Loucy (cell line): ENCODE measurements at regions not wholly inside any gene's neighbourhood (a gene's known extent, or its start where the extent isn't known, plus 50 kb on each side); places are given as distances from the start of the nearest gene placed in this dataset.

Experiments
- H2AFZ ChIP-seq: fragments of 200-600 bp; sonication (generic); 2 replicates; pipeline ENCODE4 v1.6.0; 2016; ENCODE audit warnings: antibody characterized with exemption, mild to moderate bottlenecking, low read length, moderate library complexity
- H3F3A ChIP-seq: fragments of 200-600 bp; 2 replicates; pipeline ENCODE4 v1.6.0; 2016; ENCODE audit warnings: antibody characterized with exemption, low read depth, mild to moderate bottlenecking
- H3K27me3 ChIP-seq: fragments of 200-600 bp; sonication (generic); 2 replicates; pipeline ENCODE4 v1.6.1; 2014; ENCODE audit warnings: low read length, mild to moderate bottlenecking; ENCODE audit not compliant: insufficient read depth, poor library complexity, severe bottlenecking
- H3K36me3 ChIP-seq: fragments of 200-600 bp; sonication (generic); 2 replicates; pipeline ENCODE4 v1.6.1; 2016; ENCODE audit warnings: low read length; ENCODE audit not compliant: insufficient read depth
- H3K4me1 ChIP-seq: fragments of 200-600 bp; sonication (generic); 2 replicates; pipeline ENCODE4 v1.5.1; 2014; ENCODE audit warnings: low read length, mild to moderate bottlenecking; ENCODE audit not compliant: insufficient read depth, poor library complexity, severe bottlenecking
- H3K4me2 ChIP-seq: fragments of 200-600 bp; sonication (generic); 2 replicates; pipeline ENCODE4 v1.6.0; 2014; ENCODE audit warnings: antibody characterized with exemption, low read length, low read depth, mild to moderate bottlenecking; ENCODE audit not compliant: poor library complexity, severe bottlenecking
- H3K4me3 ChIP-seq: fragments of 200-600 bp; sonication (generic); 2 replicates; pipeline ENCODE4 v1.5.1; 2014; ENCODE audit warnings: low read length, mild to moderate bottlenecking, mixed read lengths; ENCODE audit not compliant: poor library complexity, severe bottlenecking
- H3K79me2 ChIP-seq: fragments of 200-600 bp; sonication (generic); 2 replicates; pipeline ENCODE4 v1.6.1; 2014; ENCODE audit warnings: low read length; ENCODE audit not compliant: insufficient read depth
- H3K9ac ChIP-seq: fragments of 200-600 bp; sonication (generic); 2 replicates; pipeline ENCODE4 v1.6.0; 2014; ENCODE audit warnings: mild to moderate bottlenecking, low read depth, low read length, moderate library complexity; ENCODE audit not compliant: poor library complexity, severe bottlenecking
- H3K9me2 ChIP-seq: fragments of 200-600 bp; sonication (generic); replicated peaks from 2 replicates; pipeline ENCODE4 v1.6.1; 2016; ENCODE audit warnings: low read depth, low read length, mixed read lengths
- H3K9me3 ChIP-seq: fragments of 200-600 bp; sonication (generic); 2 replicates; pipeline ENCODE4 v1.6.1; 2014; ENCODE audit warnings: mild to moderate bottlenecking, antibody characterized with exemption, low read length, low read depth; ENCODE audit not compliant: insufficient read depth
- H4K20me1 ChIP-seq: fragments of 200-600 bp; sonication (generic); 2 replicates; pipeline ENCODE4 v1.6.0; 2014; ENCODE audit warnings: antibody characterized with exemption, low read length, mild to moderate bottlenecking; ENCODE audit not compliant: insufficient read depth, poor library complexity, severe bottlenecking
- CTCF ChIP-seq: fragments of 200-600 bp; sonication (generic); conservative IDR thresholded peaks from 2 replicates; pipeline ENCODE4 v1.5.1; 2014; ENCODE audit warnings: mild to moderate bottlenecking, antibody characterized with exemption, low read length
- EZH2phosphoT487 ChIP-seq: fragments of 200-600 bp; IDR thresholded peaks from 2 replicates; pipeline ENCODE4 v1.6.1; 2018; ENCODE audit warnings: antibody characterized with exemption, mild to moderate bottlenecking, moderate library complexity, borderline replicate concordance

- no peaks in the 10 kb centered on the region for H3K36me3 ChIP-seq
- no peak overlapping the region for H2AFZ ChIP-seq
- no peaks in the 10 kb centered on the region for H3K9me3 ChIP-seq
- no peak overlapping the region for H3K4me3 ChIP-seq
- no peaks in the 10 kb centered on the region for H4K20me1 ChIP-seq
- H3K4me1 ChIP-seq, result no peaks in the 10 kb centered on the region
- no peak overlapping the region for H3K9ac ChIP-seq
- no peaks in the 10 kb centered on the region for H3K27me3 ChIP-seq
- H3F3A ChIP-seq, result no peaks in the 10 kb centered on the region
- no peaks in the 10 kb centered on the region for H3K79me2 ChIP-seq
- H3K9me2 ChIP-seq, result no peaks in the 10 kb centered on the region
- H3K4me2 ChIP-seq, result no peak overlapping the region
- TF ChIP-seq EZH2phosphoT487 (no peak), CTCF (no peak)
Measured at GRCh38 chr14:39967885-39968284, 535.7 kb upstream of the FBXO33 start.

GRCh38 chr14:39957987-39958386 lies 525.8 kb upstream of the FBXO33 start:
- Histone ChIP-seq H3K4me2 (no peak overlapping the region), H3K9ac (no peak overlapping the region), H3K4me3 (no peak overlapping the region), H2AFZ (no peak overlapping the region), H3K36me3 (no peaks in the 10 kb centered on the region), H3K27me3 (no peaks in the 10 kb centered on the region), H3K9me3 (no peaks in the 10 kb centered on the region; the same call in 1 of the 2 replicates), H4K20me1 (no peaks in the 10 kb centered on the region), H3K9me2 (no peaks in the 10 kb centered on the region), H3K79me2 (no peaks in the 10 kb centered on the region), H3K4me1 (no peaks in the 10 kb centered on the region), H3F3A (no peaks in the 10 kb centered on the region)
- no peak for TF ChIP-seq EZH2phosphoT487

GRCh38 chr14:39957290-39957689 lies 525.1 kb upstream of the FBXO33 start:
- H3K9me3 ChIP-seq, result no peaks in the 10 kb centered on the region; the same call in 1 of the 2 replicates
- no peaks in the 10 kb centered on the region for H3K27me3 ChIP-seq
- H3K4me2 ChIP-seq, result no peak overlapping the region

More at GRCh38 chr14:39957290-39957689, 525.1 kb upstream of the FBXO33 start:
- Histone ChIP-seq H3F3A (no peaks in the 10 kb centered on the region), H3K4me3 (no peak overlapping the region), H3K4me1 (no peaks in the 10 kb centered on the region), H3K79me2 (no peaks in the 10 kb centered on the region), H2AFZ (no peak overlapping the region), H3K9ac (no peak overlapping the region), H3K36me3 (no peaks in the 10 kb centered on the region), H3K9me2 (no peaks in the 10 kb centered on the region), H4K20me1 (no peaks in the 10 kb centered on the region)
- TF ChIP-seq EZH2phosphoT487 (no peak), CTCF (no peak)
